Loucy (cell line): ENCODE measurements at regions not wholly inside any gene's neighbourhood (a gene's known extent, or its start where the extent isn't known, plus 50 kb on each side); places are given as distances from the start of the nearest gene placed in this dataset.

ENCODE experiments used
- H2AFZ ChIP-seq: fragments of 200-600 bp; sonication (generic); 2 replicates; pipeline ENCODE4 v1.6.0; 2016; ENCODE audit warnings: antibody characterized with exemption, mild to moderate bottlenecking, low read length, moderate library complexity
- H3F3A ChIP-seq: fragments of 200-600 bp; 2 replicates; pipeline ENCODE4 v1.6.0; 2016; ENCODE audit warnings: antibody characterized with exemption, low read depth, mild to moderate bottlenecking
- H3K27me3 ChIP-seq: fragments of 200-600 bp; sonication (generic); 2 replicates; pipeline ENCODE4 v1.6.1; 2014; ENCODE audit warnings: low read length, mild to moderate bottlenecking; ENCODE audit not compliant: insufficient read depth, poor library complexity, severe bottlenecking
- H3K36me3 ChIP-seq: fragments of 200-600 bp; sonication (generic); 2 replicates; pipeline ENCODE4 v1.6.1; 2016; ENCODE audit warnings: low read length; ENCODE audit not compliant: insufficient read depth
- H3K4me1 ChIP-seq: fragments of 200-600 bp; sonication (generic); 2 replicates; pipeline ENCODE4 v1.5.1; 2014; ENCODE audit warnings: low read length, mild to moderate bottlenecking; ENCODE audit not compliant: insufficient read depth, poor library complexity, severe bottlenecking
- H3K4me2 ChIP-seq: fragments of 200-600 bp; sonication (generic); 2 replicates; pipeline ENCODE4 v1.6.0; 2014; ENCODE audit warnings: antibody characterized with exemption, low read length, low read depth, mild to moderate bottlenecking; ENCODE audit not compliant: poor library complexity, severe bottlenecking
- H3K4me3 ChIP-seq: fragments of 200-600 bp; sonication (generic); 2 replicates; pipeline ENCODE4 v1.5.1; 2014; ENCODE audit warnings: low read length, mild to moderate bottlenecking, mixed read lengths; ENCODE audit not compliant: poor library complexity, severe bottlenecking
- H3K79me2 ChIP-seq: fragments of 200-600 bp; sonication (generic); 2 replicates; pipeline ENCODE4 v1.6.1; 2014; ENCODE audit warnings: low read length; ENCODE audit not compliant: insufficient read depth
- H3K9ac ChIP-seq: fragments of 200-600 bp; sonication (generic); 2 replicates; pipeline ENCODE4 v1.6.0; 2014; ENCODE audit warnings: mild to moderate bottlenecking, low read depth, low read length, moderate library complexity; ENCODE audit not compliant: poor library complexity, severe bottlenecking
- H3K9me2 ChIP-seq: fragments of 200-600 bp; sonication (generic); replicated peaks from 2 replicates; pipeline ENCODE4 v1.6.1; 2016; ENCODE audit warnings: low read depth, low read length, mixed read lengths
- H3K9me3 ChIP-seq: fragments of 200-600 bp; sonication (generic); 2 replicates; pipeline ENCODE4 v1.6.1; 2014; ENCODE audit warnings: mild to moderate bottlenecking, antibody characterized with exemption, low read length, low read depth; ENCODE audit not compliant: insufficient read depth
- H4K20me1 ChIP-seq: fragments of 200-600 bp; sonication (generic); 2 replicates; pipeline ENCODE4 v1.6.0; 2014; ENCODE audit warnings: antibody characterized with exemption, low read length, mild to moderate bottlenecking; ENCODE audit not compliant: insufficient read depth, poor library complexity, severe bottlenecking
- CTCF ChIP-seq: fragments of 200-600 bp; sonication (generic); conservative IDR thresholded peaks from 2 replicates; pipeline ENCODE4 v1.5.1; 2014; ENCODE audit warnings: mild to moderate bottlenecking, antibody characterized with exemption, low read length
- EZH2phosphoT487 ChIP-seq: fragments of 200-600 bp; IDR thresholded peaks from 2 replicates; pipeline ENCODE4 v1.6.1; 2018; ENCODE audit warnings: antibody characterized with exemption, mild to moderate bottlenecking, moderate library complexity, borderline replicate concordance

GRCh38 chr16:79466111-79466510 is 134.4 kb downstream of the MAF start:
- Histone ChIP-seq H3K79me2 (no peaks in the 10 kb centered on the region), H3F3A (no peaks in the 10 kb centered on the region), H3K36me3 (no peaks in the 10 kb centered on the region), H3K4me1 (no peaks in the 10 kb centered on the region), H3K9me3 (no peaks in the 10 kb centered on the region), H3K9me2 (0 out of 2 replicates have a peak, but pooled peaks cover 3% of the 10 kb centered on the region), H4K20me1 (no peaks in the 10 kb centered on the region), H3K27me3 (no peaks in the 10 kb centered on the region), H3K4me3 (no peak overlapping the region), H3K9ac (no peak overlapping the region), H2AFZ (no peak overlapping the region), H3K4me2 (no peak overlapping the region)
- TF ChIP-seq CTCF = no peak
- no peak for TF ChIP-seq EZH2phosphoT487

DNA sequence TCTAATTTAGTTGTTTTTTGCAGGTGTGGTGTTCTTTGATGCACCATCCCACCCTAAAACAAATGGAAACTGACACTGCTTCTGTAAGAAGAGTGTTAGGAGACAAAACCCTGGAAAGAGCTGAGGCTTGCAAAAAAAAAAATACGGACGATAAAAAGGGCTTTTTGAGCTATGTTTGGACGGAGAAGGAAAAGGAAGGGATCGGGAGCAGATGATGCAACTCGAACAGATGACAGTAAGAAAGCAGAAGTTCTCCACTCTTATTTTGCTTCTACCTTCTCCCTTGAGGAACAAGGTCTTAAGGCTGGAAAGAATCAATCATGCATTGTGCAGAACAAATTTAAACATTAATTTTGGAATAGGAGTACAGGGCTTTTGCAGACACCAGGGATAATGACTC is 136.7 kb downstream of the MAF start:
- Histone ChIP-seq H4K20me1 (no peaks in the 10 kb centered on the region), H3K4me2 (no peak overlapping the region), H3K4me1 (no peaks in the 10 kb centered on the region), H3F3A (no peaks in the 10 kb centered on the region), H3K79me2 (no peaks in the 10 kb centered on the region), H3K4me3 (no peak overlapping the region), H3K9me3 (no peaks in the 10 kb centered on the region), H3K36me3 (no peaks in the 10 kb centered on the region), H3K27me3 (no peaks in the 10 kb centered on the region), H3K9ac (no peak overlapping the region), H2AFZ (no peak overlapping the region), H3K9me2 (0 out of 2 replicates have a peak, but pooled peaks cover 3% of the 10 kb centered on the region)
- TF ChIP-seq EZH2phosphoT487 (no peak), CTCF (no peak)

- no peaks in the 10 kb centered on the region for H3K9me3 ChIP-seq
- H3K27me3 ChIP-seq = no peaks in the 10 kb centered on the region
- no peak overlapping the region for H2AFZ ChIP-seq
- peaks cover 10% of the 10 kb centered on the region for H3K4me1 ChIP-seq
- no peaks in the 10 kb centered on the region for H3K79me2 ChIP-seq
- H3K4me3 ChIP-seq = no peak overlapping the region
- H4K20me1 ChIP-seq = no peaks in the 10 kb centered on the region
- H3K9ac ChIP-seq = no peak overlapping the region
- H3K4me2 ChIP-seq = no peak overlapping the region
- H3K9me2 ChIP-seq = no peaks in the 10 kb centered on the region
- no peak for TF ChIP-seq CTCF
- no peak for TF ChIP-seq EZH2phosphoT487
- H3F3A ChIP-seq = no peaks in the 10 kb centered on the region
- no peaks in the 10 kb centered on the region for H3K36me3 ChIP-seq
Measured at GRCh38 chr16:79456036-79456435, 144.5 kb downstream of the MAF start.
